PC-9 (cell line): ENCODE measurements at regions not wholly inside any gene's neighbourhood (a gene's known extent, or its start where the extent isn't known, plus 50 kb on each side); places are given as distances from the start of the nearest gene placed in this dataset.

ENCODE experiments used
- EZH2 ChIP-seq: fragments of 200-600 bp; sonication (generic); IDR thresholded peaks from 2 replicates; pipeline ENCODE4 v1.8.0; 2017; ENCODE audit warnings: antibody characterized with exemption, low read depth
- TF ChIP-seq, protein P1 (sequence below): fragments of 200-600 bp; sonication (generic); conservative IDR thresholded peaks from 2 replicates; pipeline ENCODE4 v1.6.1; 2017; ENCODE audit warnings: mixed run types, antibody characterized with exemption, mild to moderate bottlenecking, moderate library complexity

GRCh38 chr18:55121397-55122170 lies 162.3 kb upstream of the CCDC68 start:
- TF ChIP-seq, protein P1, sequence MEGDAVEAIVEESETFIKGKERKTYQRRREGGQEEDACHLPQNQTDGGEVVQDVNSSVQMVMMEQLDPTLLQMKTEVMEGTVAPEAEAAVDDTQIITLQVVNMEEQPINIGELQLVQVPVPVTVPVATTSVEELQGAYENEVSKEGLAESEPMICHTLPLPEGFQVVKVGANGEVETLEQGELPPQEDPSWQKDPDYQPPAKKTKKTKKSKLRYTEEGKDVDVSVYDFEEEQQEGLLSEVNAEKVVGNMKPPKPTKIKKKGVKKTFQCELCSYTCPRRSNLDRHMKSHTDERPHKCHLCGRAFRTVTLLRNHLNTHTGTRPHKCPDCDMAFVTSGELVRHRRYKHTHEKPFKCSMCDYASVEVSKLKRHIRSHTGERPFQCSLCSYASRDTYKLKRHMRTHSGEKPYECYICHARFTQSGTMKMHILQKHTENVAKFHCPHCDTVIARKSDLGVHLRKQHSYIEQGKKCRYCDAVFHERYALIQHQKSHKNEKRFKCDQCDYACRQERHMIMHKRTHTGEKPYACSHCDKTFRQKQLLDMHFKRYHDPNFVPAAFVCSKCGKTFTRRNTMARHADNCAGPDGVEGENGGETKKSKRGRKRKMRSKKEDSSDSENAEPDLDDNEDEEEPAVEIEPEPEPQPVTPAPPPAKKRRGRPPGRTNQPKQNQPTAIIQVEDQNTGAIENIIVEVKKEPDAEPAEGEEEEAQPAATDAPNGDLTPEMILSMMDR = no peak
- TF ChIP-seq EZH2 = no peak
